H1 (cell line): ENCODE measurements at regions not wholly inside any gene's neighbourhood (a gene's known extent, or its start where the extent isn't known, plus 50 kb on each side); places are given as distances from the start of the nearest gene placed in this dataset.

Experiments
- CTCF ChIA-PET: fragments of 300-600 bp; sonication (Branson Sonifier 250); formaldehyde crosslinking; loops from one replicate; lab custom pipeline; 2021; ENCODE audit not compliant: partially characterized antibody; lab: Charles Lee
- POLR2A ChIA-PET: fragments of 300-600 bp; sonication (Branson Sonifier 250); formaldehyde crosslinking; loops from one replicate; lab custom pipeline; 2021; ENCODE audit warnings: inconsistent platforms; ENCODE audit not compliant: partially characterized antibody; lab: Charles Lee
- DNase-seq, 2 experiments: peaks; one replicate each; pipeline versions ENCODE4 v3.0.0 to v3.0.0-alpha.2; 2010 to 2022; ENCODE audit warnings: low spot score in 2 of 2, low read depth in 1 of 2, mixed read lengths in 1 of 2
- FAIRE-seq: peaks from 2 replicates; lab custom pipeline; 2011; peaks lifted over from hg19 to GRCh38; lab: Jason Lieb, UNC
- H2AFZ ChIP-seq: 2 replicates; pipeline ENCODE4 v1.8.1; 2012; ENCODE audit warnings: low read length, inconsistent platforms
- H2AK5ac ChIP-seq: 2 replicates; pipeline ENCODE4 v1.6.1; 2013; ENCODE audit warnings: low read depth, low read length
- H2BK120ac ChIP-seq: replicated peaks from 2 replicates; pipeline ENCODE3; 2013; ENCODE audit warnings: low read depth, low read length, inconsistent platforms
- H2BK12ac ChIP-seq: 2 replicates; pipeline ENCODE4 v1.6.1; 2013; ENCODE audit warnings: low read depth, low read length
- H2BK15ac ChIP-seq: 2 replicates; pipeline ENCODE4 v1.6.1; 2013; ENCODE audit warnings: low read length
- H2BK20ac ChIP-seq: 2 replicates; pipeline ENCODE4 v1.6.1; 2013; ENCODE audit warnings: low read length
- H2BK5ac ChIP-seq: 2 replicates; pipeline ENCODE4 v1.6.1; 2013; ENCODE audit warnings: low read depth, low read length
- H3K14ac ChIP-seq: 2 replicates; pipeline ENCODE4 v1.6.1; 2013; ENCODE audit warnings: inconsistent platforms; ENCODE audit not compliant: insufficient read length
- H3K18ac ChIP-seq: 2 replicates; pipeline ENCODE4 v1.6.1; 2013; ENCODE audit warnings: low read length; ENCODE audit errors: extremely low read depth
- H3K23ac ChIP-seq: 2 replicates; pipeline ENCODE4 v1.6.1; 2013; ENCODE audit warnings: inconsistent platforms; ENCODE audit not compliant: insufficient read length
- H3K23me2 ChIP-seq: 2 replicates; pipeline ENCODE4 v1.6.1; 2013; ENCODE audit warnings: low read depth, low read length
- H3K27ac ChIP-seq: 2 replicates; pipeline ENCODE4 v1.6.1; 2011; ENCODE audit warnings: low read depth, low read length, inconsistent platforms
- H3K27me3 ChIP-seq, 4 experiments: replicated peaks in 1 of 4; 1 replicate in 1 of 4; 2 replicates in 3 of 4; pipeline versions ENCODE4 v1.6.1 to v1.8.1; 2011 to 2013; ENCODE audit warnings: low read length in 3 of 4, mild to moderate bottlenecking in 3 of 4, inconsistent platforms in 2 of 4, mixed read lengths in 2 of 4, moderate library complexity in 1 of 4; ENCODE audit not compliant: control insufficient read depth in 3 of 4, insufficient read depth in 3 of 4; ENCODE audit errors: extremely low read depth in 1 of 4
- H3K36me3 ChIP-seq, 4 experiments: 2 replicates each; pipeline versions ENCODE4 v1.6.1 to v1.8.1; 2011 to 2013; ENCODE audit warnings: mild to moderate bottlenecking in 4 of 4, low read length in 3 of 4, moderate library complexity in 2 of 4, control low read depth in 1 of 4, inconsistent platforms in 1 of 4; ENCODE audit not compliant: insufficient read depth in 4 of 4, control insufficient read depth in 2 of 4
- H3K4ac ChIP-seq: replicated peaks from 2 replicates; pipeline ENCODE3; 2013; ENCODE audit warnings: low read length, low read depth, mixed read lengths, inconsistent platforms; ENCODE audit not compliant: insufficient read length
- H3K4me1 ChIP-seq, 4 experiments: replicated peaks in 1 of 4; 1 replicate in 1 of 4; 2 replicates in 3 of 4; pipeline versions ENCODE4 v1.6.1 to v1.8.1; 2011 to 2013; ENCODE audit warnings: low read length in 3 of 4, inconsistent platforms in 2 of 4, mixed read lengths in 1 of 4; ENCODE audit not compliant: insufficient read depth in 4 of 4, control insufficient read depth in 3 of 4
- H3K4me2 ChIP-seq, 2 experiments: 2 replicates each; pipeline versions ENCODE4 v1.6.1 to v1.8.1; 2011 to 2013; ENCODE audit warnings: low read depth in 2 of 2, low read length in 2 of 2, control low read depth in 1 of 2, inconsistent platforms in 1 of 2, mild to moderate bottlenecking in 1 of 2; ENCODE audit not compliant: insufficient read depth in 1 of 2
- H3K4me3 ChIP-seq, 4 experiments: fragments of 200-600, 300-600 bp in 1 of 4; sonication (generic), shearing (Covaris generic), sonication (Bioruptor Twin) in 1 of 4; 2 replicates each; pipeline versions ENCODE4 v1.5.1 to v1.8.1; 2011 to 2016; ENCODE audit warnings: low read length in 4 of 4, low read depth in 3 of 4, control low read depth in 2 of 4, inconsistent platforms in 2 of 4, mild to moderate bottlenecking in 2 of 4, mixed read lengths in 1 of 4, moderate library complexity in 1 of 4; ENCODE audit not compliant: insufficient read depth in 2 of 4; ENCODE audit errors: extremely low read depth in 1 of 4
- H3K56ac ChIP-seq: replicated peaks from 2 replicates; pipeline ENCODE3; 2013; ENCODE audit warnings: low read depth, mild to moderate bottlenecking, mixed read lengths, low read length, inconsistent platforms; ENCODE audit not compliant: insufficient read length
- H3K79me1 ChIP-seq: 2 replicates; pipeline ENCODE4 v1.6.1; 2013; ENCODE audit warnings: low read depth, low read length, control low read depth
- H3K79me2 ChIP-seq, 2 experiments: 2 replicates each; pipeline versions ENCODE4 v1.6.1 to v1.8.1; 2012 to 2013; ENCODE audit warnings: low read length in 2 of 2, mild to moderate bottlenecking in 2 of 2, inconsistent platforms in 1 of 2; ENCODE audit not compliant: insufficient read depth in 2 of 2, control insufficient read depth in 1 of 2
- H3K9ac ChIP-seq, 4 experiments: replicated peaks in 1 of 4; 1 replicate in 1 of 4; 2 replicates in 3 of 4; pipeline versions ENCODE4 v1.6.1 to v1.8.1; 2011 to 2013; ENCODE audit warnings: low read depth in 3 of 4, low read length in 3 of 4, control low read depth in 2 of 4, mild to moderate bottlenecking in 2 of 4, moderate library complexity in 2 of 4, inconsistent platforms in 1 of 4; ENCODE audit errors: extremely low read depth in 1 of 4
- H3K9me3 ChIP-seq, 2 experiments: 2 replicates each; pipeline versions ENCODE4 v1.6.1 to v1.8.1; 2012 to 2013; ENCODE audit warnings: mild to moderate bottlenecking in 2 of 2, moderate library complexity in 2 of 2, control low read depth in 1 of 2, inconsistent platforms in 1 of 2, low read depth in 1 of 2, low read length in 1 of 2, mixed read lengths in 1 of 2; ENCODE audit not compliant: insufficient read depth in 2 of 2
- H4K20me1 ChIP-seq, 2 experiments: replicated peaks in 1 of 2; 2 replicates each; pipeline versions ENCODE3 to v1.8.1; 2011 to 2013; ENCODE audit warnings: inconsistent platforms in 2 of 2, low read length in 2 of 2, mild to moderate bottlenecking in 1 of 2; ENCODE audit not compliant: insufficient read depth in 2 of 2, control insufficient read depth in 1 of 2
- H4K5ac ChIP-seq: 2 replicates; pipeline ENCODE4 v1.6.1; 2013; ENCODE audit warnings: low read length, low read depth, mixed read lengths, inconsistent platforms; ENCODE audit not compliant: insufficient read length
- H4K8ac ChIP-seq: 2 replicates; pipeline ENCODE4 v1.8.0; 2013; ENCODE audit warnings: mild to moderate bottlenecking, moderate library complexity, low read length, inconsistent platforms; ENCODE audit not compliant: insufficient read depth; ENCODE audit errors: extremely low read depth
- H4K91ac ChIP-seq: replicated peaks from 2 replicates; pipeline ENCODE3; 2013; ENCODE audit warnings: low read length, mixed read lengths, inconsistent platforms; ENCODE audit not compliant: insufficient read length
- RAD21 ChIP-seq, 2 experiments: IDR thresholded peaks in 1 of 2; conservative IDR thresholded peaks in 1 of 2; 2 replicates each; pipeline ENCODE4 v1.6.1; 2011; ENCODE audit warnings: low read depth in 2 of 2, low read length in 2 of 2, improper control_type of control experiment in 1 of 2, inconsistent platforms in 1 of 2, mild to moderate bottlenecking in 1 of 2, moderate library complexity in 1 of 2
- SIRT6 ChIP-seq: IDR thresholded peaks from one replicate; pipeline ENCODE4 v1.7.1; 2012; ENCODE audit warnings: low read length, inconsistent platforms
- TAF1 ChIP-seq: IDR thresholded peaks from 2 replicates; pipeline ENCODE4 v1.6.1; 2011; ENCODE audit warnings: mild to moderate bottlenecking, low read depth, low read length
- WGBS, 2 experiments: shearing (Covaris generic) in 1 of 2; methylation state at CpG; one replicate each; pipeline versions ENCODE4 v1.1.6 to v1.1.7; 2013 to 2015; ENCODE audit warnings: low lambda C conversion rate in 2 of 2, mixed read lengths in 2 of 2, inconsistent platforms in 1 of 2, low coverage in 1 of 2, missing lambda C conversion rate in 1 of 2; ENCODE audit not compliant: insufficient replicate concordance in 2 of 2, insufficient coverage in 1 of 2, insufficient read length in 1 of 2; ENCODE audit errors: extremely low coverage in 1 of 2, missing lambda C conversion rate in 1 of 2; 5-methylcytosine and 5-hydroxymethylcytosine counted together
- TF ChIP-seq, protein P1 (sequence below): IDR thresholded peaks from 2 replicates; pipeline ENCODE4 v1.6.1; 2011; ENCODE audit warnings: low read length, improper control_type of control experiment
- TF ChIP-seq, protein P2 (sequence below): IDR thresholded peaks from 2 replicates; pipeline ENCODE4 v1.6.1; 2012; ENCODE audit warnings: inconsistent platforms

DNA sequence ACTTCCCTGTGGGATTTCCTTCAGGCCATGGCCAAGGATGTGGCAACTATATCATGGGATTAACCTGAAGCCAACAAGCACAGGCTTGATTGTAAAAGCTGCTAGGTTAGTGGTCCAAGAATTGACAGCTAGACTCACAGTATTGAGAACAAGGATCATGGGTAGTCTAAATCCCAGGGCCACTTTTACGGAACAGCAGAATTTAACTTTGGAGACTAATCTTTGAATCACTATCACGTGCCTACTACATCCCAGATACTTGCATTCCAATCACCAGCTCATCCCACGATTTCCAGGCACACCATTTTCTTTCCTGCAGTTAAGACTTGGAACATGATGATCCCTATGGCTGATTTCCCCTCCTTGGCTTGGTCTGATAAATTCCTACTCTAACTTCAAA, 65.6 kb upstream of the ADO start:
- CTCF ChIA-PET, result no interaction called here
- no peak overlapping the region for H3K9ac ChIP-seq
- no peak overlapping the region for H3K23ac ChIP-seq
- H3K4me2 ChIP-seq, result no peak overlapping the region
- H3K4me1 ChIP-seq, result no peaks in the 10 kb centered on the region
- no peaks in the 10 kb centered on the region for H3K79me2 ChIP-seq
- no peak overlapping the region for H2BK15ac ChIP-seq
- H3K4me3 ChIP-seq, result no peak overlapping the region
- WGBS, 2 experiments, result 63% methylated on average over 3 of the region's 3 CpGs; no CpG with 5 or more reads in 1 of the 2 experiments
- no peak overlapping the region for H2AFZ ChIP-seq
- H3K27ac ChIP-seq, result no peak overlapping the region
- no peak overlapping the region for H3K18ac ChIP-seq
- H3K14ac ChIP-seq, result no peak overlapping the region
- H2BK120ac ChIP-seq, result no peak overlapping the region
- H2AK5ac ChIP-seq, result no peak overlapping the region
- no peaks in the 10 kb centered on the region for H3K9me3 ChIP-seq
- no peaks in the 10 kb centered on the region for H3K79me1 ChIP-seq
- no peak overlapping the region for H4K8ac ChIP-seq
- H3K56ac ChIP-seq, result no peak overlapping the region
- H2BK5ac ChIP-seq, result no peak overlapping the region
- no peaks in the 10 kb centered on the region for H3K23me2 ChIP-seq
- H4K5ac ChIP-seq, result no peak overlapping the region
- H4K20me1 ChIP-seq, result no peaks in the 10 kb centered on the region
- TF ChIP-seq SIRT6 (no peak), RAD21 (IDR thresholded peaks at IDR 0.05 in 1 of 2, conservative IDR thresholded peaks at IDR 0.05 in 1 of 2; ENCODE audit: low read depth in 2 of 2, low read length in 2 of 2) (no peak), TAF1 (no peak)
- TF ChIP-seq, protein P1, sequence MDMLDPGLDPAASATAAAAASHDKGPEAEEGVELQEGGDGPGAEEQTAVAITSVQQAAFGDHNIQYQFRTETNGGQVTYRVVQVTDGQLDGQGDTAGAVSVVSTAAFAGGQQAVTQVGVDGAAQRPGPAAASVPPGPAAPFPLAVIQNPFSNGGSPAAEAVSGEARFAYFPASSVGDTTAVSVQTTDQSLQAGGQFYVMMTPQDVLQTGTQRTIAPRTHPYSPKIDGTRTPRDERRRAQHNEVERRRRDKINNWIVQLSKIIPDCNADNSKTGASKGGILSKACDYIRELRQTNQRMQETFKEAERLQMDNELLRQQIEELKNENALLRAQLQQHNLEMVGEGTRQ, result no peak
- TF ChIP-seq, protein P2, sequence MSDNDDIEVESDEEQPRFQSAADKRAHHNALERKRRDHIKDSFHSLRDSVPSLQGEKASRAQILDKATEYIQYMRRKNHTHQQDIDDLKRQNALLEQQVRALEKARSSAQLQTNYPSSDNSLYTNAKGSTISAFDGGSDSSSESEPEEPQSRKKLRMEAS, result no peak
- FAIRE-seq (no peak), DNase-seq (no peak)
- POLR2A ChIA-PET, result no interaction called here
- H2BK20ac ChIP-seq, result no peak overlapping the region
- H3K27me3 ChIP-seq, result no peaks in the 10 kb centered on the region
- H3K36me3 ChIP-seq, result no peaks in the 10 kb centered on the region
- H2BK12ac ChIP-seq, result no peak overlapping the region
- no peak overlapping the region for H4K91ac ChIP-seq
- no peak overlapping the region for H3K4ac ChIP-seq
